HG03342 (cell line): ENCODE measurements at regions not wholly inside any gene's neighbourhood (a gene's known extent, or its start where the extent isn't known, plus 50 kb on each side); places are given as distances from the start of the nearest gene placed in this dataset.

Source experiments
- ATAC-seq: cut with Tn5 transposase; IDR thresholded peaks from one replicate; pipeline ENCODE4 v1.9.1; 2021; ENCODE audit warnings: mild to moderate bottlenecking, moderate library complexity; ENCODE audit not compliant: unreplicated experiment

DNA sequence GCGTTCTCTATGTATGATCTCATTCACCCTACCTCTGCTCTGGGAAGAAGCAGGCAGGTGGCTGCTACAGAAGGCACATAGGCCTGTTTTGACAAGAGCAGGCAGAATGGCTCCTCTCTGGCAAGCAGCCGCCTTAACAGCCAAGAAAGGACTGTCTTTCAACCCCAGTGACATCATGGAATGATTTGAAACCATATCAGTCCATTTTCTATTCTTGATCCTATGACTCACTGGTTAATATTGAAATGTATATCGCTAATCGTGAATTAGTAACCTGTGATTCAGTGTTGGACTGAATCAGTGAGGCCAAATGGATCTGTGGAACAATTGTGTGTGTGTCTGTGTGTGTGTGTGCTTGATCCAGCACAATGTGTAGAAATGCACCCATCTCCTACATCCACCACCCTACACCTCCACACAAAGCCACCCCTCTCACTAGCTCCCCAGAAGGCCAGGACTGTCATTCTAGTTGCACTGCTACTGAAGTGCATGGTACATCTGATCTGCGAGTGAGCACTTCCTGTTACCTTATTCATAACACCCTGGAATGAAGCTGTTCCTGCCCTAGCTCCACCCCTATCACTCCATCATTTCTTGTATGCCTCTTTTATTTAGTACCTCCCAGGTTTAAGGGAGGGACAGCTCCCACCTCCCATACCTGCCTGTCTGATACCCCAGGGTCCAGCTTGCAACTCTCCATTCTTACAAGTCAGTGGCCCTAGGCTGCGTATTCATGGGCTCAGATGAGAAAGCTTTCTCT, 460.0 kb downstream of the FOXO1 start:
- ATAC-seq: peak; percentile 57

DNA sequence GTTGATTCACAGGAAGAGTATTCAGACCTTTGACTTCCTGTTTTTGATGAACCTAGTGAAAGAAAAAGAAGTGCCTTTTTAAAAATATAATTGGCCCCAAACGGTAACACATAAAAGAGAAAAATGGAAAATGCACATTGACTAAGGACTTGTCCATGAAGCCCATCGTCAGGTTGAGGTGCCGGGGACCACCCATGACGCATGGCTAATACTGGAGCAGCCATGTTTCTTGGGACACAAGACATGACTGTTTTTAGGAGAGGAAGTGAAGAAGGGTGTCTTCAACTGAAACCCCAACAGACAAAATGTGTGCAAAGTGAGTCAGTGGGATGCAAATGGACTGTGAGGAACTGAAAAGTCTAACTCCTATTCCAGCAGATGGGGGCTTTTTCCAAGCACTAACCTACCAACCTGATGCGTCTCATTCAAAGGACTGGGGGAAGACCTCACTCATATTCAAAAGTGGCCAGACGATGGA, 459.4 kb downstream of the FOXO1 start:
- peak; percentile 71 for ATAC-seq

DNA sequence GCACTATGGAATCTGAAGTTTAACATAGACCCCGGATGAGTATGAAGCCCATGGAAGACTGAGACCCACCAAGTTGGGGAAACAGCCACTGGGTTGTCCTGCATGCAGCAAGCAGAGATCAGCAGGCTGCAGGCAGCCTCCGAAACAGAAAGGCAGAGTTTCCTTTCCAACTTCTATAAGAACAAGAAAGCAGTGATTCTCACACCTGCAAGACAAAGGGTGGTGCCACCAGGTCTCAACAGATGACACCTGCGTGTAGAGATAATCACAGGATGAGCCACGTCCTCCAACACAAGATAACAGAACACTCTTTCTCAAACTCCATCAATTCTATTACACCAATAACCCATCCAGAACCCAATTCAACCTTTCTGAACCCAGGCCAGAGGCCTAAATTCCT, 457.9 kb downstream of the FOXO1 start:
- ATAC-seq: no peak

DNA sequence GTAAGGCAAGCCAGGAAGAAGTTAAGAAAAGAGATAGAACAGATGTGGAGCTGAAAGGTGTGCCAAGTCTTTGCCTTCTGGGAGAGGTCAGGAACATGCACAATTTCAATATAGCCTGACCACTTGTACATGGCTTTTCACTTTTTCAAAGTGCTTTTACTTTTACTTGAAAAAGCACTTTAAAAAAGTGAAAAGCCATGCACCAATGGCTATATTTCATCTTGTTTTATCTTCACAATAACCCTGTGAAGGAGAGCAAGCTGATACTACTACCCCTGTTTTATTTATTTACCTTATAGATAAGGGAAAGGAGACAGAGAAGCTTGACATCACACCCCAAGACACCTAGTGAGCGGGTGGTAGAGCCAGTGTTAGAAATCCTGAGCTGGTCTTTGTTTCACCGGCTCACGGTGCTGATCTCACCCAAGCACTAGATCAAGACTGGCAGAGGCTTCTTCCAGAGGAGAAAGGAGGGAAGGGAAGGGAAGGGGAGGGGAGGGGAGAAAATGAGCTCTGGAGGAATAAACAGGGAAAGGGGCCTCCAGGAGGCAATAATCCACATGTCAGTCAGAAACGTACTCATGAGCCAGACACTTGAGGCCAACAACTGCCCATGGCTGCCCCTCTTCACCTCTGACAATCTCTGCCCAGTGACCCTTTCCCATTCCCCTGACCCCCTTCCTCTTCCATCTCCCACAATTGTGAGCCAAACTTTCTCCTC, 455.4 kb downstream of the FOXO1 start:
- no peak for ATAC-seq

DNA sequence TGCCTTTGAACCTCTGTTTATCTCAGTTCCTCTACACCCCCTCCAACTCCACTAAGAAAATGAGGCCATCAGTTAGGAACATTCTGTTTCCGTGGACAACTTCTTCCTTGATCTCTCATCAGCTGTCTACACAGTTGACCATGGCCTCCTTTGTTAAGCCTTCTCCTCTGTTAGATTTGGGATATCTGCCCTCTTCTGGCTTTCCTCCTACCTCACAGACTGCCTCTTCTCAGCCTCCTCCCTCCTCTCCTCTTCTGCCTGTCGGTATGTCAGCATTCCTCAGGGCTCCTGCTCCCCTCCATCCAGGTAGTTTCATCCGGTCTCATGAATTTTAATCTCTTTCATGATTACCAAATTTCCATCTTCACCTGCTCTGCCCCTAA, 454.9 kb downstream of the FOXO1 start:
- ATAC-seq: no peak

DNA sequence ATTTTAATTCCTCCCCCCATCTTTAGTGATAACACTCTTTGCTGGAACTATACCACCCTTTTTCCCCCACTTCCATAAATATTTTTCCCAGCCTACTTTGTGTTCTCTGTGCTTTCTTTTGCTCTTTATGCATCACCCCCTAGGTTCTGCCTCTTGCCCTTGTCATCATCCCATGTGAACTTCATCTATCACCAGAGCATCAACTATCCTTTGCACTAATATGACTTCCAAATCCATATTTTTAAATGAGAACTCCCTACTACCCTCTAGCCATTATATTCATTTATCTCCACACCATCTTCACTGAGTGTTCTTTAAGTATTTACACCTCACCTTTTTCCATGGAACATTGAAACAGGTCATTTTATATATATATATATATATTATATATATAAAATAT, 452.7 kb downstream of the FOXO1 start:
- ATAC-seq: no peak

DNA sequence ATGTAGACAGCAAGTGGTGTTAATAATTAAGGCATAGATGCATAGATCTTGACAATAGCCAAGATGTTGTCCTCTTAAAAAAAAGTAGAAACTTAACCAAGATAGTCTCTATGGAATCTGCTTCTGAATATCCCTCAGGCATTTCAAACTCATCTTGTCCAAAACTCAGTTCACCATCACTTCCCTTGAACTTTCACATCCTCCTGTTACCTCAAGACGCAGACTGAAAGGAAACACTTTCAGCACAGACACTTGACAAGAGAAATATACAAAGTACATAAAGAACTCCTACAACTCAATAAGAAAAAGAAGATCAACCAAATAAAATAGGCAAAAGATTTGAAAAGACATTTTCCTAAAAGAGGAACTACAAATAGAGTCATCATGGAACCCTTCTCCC, 451.1 kb downstream of the FOXO1 start:
- ATAC-seq: no peak

DNA sequence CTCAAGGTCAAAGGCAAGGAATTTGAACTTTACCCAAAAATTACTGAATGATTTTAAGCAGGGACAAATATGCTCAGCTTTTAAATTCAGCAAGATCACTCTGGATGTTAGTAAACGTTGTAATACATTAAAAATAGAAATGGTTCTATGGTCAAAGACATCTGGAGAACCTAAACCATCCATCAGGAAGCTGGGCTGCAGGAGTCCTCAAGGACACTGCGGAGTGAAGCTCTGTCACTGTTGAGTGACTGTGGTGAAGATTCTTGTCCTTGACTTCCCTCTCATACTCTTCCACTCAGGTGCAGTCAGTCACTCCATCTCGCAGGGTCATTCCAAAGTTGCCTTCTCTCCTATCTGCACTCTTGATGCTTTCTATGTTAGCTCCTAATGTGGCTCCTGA, 450.7 kb downstream of the FOXO1 start:
- ATAC-seq: no peak

DNA sequence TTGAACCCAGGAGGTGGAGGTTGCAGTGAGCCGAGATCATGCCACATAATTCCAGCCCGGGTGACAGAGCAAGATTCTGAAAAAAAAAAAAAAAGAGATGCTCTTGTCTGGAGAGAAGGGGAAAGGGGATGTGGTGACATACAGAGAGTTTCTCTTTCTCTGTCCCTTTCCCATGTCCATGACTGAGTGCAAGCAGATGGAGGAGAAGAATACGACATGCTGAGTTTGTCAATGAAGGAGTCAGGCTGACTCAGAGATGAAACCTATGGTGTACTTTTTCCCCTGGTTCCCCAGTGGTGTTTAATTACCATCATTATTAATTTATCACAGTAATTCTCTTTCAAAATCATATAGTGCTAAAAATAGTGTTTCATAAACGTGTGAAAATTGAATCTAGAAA, 448.8 kb downstream of the FOXO1 start:
- ATAC-seq: no peak

DNA sequence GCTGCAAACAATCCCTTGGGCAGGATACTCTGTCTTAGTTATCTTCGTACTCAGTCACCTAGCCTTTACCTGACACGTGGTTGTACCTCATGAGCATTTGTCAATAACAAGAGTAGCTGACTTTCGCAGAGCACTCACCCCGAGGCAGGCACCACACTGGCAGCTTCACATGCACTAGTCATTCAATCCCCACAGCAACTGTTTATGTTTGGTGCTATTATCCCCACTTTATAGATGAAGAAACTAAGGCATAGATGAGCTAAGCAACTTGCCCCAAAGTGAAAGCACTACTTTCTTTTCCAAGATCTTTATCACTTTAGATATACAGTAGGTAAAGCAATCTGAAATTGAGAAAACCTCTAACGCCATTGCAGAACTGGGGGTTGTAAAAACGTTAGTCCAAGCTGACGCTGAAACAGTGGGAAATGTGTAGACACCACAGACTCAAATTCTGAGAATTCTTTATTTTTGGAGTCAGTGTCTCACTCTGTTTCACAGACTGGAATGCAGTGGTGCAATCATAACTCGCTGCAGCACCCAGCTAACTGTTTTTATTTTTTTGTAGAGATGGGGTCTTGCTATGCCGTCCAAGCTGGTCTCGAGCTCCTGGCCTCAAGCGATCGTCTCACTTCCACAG, 446.0 kb downstream of the FOXO1 start:
- no peak for ATAC-seq

DNA sequence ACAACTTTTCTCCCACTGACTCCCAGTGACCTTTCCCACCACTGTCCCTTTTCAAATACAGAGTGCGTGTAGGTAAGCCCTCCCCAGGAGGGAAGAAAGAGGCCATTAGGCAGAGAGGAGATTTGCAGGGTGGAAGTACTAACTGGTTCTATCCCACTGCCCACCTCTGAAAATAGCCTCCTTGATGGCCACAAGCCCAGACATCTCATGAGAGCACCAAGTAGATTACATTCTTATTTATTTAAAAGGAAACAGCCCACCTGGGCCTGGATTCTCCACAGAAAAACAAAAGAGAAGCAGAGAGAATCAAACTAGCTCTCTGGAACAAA, 445.3 kb downstream of the FOXO1 start:
- no peak for ATAC-seq

DNA sequence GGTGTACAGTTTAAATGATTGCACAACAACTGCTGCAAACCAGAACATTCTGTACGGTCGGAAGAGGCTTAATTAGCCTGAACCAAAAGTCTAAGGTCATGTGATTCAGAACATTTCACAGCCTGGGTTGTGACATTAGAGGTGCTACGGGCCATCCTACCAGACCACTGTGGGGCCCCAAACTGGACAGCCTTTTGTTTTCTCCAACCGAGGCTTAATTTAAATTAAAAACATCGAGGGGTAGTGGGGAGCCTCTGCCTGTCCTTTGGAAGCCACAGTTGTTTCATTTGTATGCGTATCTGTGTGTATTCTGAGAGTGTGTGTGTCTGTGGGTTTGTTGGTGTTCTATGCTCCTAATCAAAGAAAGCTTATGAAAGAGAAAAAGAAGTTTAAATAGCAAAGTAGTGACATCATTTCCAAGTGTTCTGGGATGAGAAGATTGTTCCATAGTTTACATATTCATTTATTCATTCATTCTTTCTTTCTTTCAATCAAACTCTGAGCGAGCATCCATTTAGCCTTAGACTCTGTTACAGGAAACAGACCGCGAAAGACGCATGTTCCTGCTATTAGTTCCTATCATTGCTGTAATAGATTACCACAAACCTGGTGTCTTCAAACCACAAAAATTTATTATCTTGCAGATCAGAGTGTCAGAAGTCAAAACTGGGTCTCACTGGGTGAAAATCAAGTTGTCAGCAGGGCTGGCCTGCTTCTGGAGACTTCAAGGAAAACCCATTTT, 444.8 kb downstream of the FOXO1 start:
- no peak for ATAC-seq

DNA sequence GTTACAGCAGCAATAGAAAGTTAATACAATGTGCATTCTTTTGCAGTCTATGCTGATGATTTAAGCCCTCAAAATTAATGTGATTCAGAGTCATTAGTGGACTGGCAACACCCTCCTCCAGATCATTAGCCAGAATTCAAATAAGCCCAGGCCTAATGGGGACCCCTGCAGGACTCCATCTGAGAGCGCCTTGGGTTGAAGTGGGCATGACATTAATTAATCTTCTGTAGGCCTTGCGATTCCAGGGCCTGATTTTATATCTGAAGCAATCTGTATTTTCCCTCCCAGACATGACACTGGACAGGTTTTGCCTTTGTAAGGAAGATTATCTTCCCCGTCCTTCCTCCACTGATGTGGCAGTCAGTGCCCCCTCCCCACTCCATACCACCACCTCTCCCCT, 442.9 kb downstream of the FOXO1 start:
- no peak for ATAC-seq

DNA sequence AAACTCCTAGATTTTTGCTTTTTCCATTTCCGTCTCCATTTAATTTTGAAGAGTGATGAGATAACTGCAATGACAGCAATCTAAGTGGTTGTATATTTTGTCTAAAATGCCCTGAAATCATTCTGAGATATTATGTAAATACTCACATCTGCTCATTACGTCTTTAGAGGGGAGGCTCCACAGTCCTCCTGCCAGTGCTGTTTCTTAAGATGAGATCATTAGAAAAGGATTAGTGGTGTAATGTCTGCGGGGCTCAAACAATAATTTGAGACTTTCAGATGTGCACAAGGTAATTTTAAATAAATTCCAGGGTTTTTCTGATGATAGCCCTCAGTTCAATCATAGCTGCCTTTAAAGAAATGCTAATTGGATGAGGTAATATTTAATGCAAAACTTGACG, 437.9 kb downstream of the FOXO1 start:
- no peak for ATAC-seq

DNA sequence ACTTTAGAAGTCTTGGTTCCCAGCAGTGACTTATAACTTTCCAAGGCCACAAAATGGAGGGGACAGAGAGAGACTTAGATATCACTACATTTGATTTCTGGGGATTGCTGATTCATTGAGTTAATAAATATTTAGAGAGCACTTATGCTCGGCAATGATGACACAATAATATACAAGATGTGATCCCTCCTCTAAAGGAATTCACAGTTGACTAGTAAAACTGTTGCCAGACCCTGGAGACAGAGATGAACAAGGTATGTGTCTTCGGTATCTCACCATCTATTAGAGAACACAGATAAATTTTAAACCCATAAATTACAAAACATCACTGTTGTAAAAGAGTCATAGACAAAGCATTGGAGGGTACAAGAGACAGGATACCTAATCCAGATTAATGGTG, 437.5 kb downstream of the FOXO1 start:
- no peak for ATAC-seq

DNA sequence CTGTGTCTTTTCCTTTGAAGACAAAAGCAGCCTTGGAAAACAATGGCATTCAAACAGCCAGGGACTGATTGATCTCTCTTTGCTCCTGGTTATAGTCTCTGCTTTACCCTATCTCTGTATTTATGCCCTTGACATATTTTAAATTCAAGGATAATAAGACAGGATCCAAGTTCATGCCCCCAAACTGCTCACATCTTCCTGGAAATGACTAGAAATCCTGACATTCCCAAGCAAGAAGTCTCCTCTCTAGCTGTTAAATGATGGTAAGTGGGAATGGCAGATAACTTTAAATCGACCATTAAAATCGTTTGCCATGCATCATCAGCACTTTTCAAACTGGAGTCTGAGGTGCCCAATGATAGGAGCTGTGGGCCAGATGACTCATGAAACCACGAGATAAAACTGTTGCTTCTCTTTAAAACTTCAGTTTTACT, 435.6 kb downstream of the FOXO1 start:
- no peak for ATAC-seq

DNA sequence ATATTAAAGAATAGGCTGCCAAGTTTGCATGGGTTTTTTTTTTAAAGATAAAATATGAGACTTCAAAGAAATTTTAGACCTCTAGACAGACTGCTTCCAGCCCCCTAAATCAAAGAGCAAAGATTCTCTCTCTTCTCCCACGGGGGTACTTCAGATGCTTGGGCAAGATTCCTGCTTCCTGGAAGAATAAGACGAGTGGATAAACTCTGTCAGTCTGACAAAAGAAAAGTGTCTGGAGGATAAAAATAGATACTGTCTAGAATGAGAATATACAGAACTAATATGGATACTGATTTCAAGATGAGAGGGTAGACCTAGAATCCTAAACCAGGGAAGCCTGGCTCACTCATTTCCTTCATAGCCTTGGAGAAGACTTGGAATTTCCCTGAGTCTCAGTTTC, 435.1 kb downstream of the FOXO1 start:
- no peak for ATAC-seq

DNA sequence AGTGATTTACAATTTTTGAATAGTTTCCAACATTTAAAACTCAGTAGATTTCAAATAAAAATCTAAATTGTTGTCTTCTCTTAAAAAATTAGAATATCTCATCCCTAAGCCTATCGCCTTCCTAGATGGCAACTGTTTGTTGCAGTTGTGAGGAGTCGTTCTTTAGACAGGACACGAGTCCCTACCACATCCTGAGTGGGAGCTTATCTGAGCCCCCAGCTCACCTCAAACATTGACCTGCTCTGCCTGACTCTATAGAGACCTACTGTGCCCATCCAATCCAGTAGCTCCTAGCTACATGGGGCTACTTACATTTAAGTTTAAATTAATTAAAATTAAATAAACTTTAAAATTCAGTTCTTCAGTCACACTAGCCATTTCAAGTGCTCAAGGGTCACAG, 434.7 kb downstream of the FOXO1 start:
- ATAC-seq: no peak

DNA sequence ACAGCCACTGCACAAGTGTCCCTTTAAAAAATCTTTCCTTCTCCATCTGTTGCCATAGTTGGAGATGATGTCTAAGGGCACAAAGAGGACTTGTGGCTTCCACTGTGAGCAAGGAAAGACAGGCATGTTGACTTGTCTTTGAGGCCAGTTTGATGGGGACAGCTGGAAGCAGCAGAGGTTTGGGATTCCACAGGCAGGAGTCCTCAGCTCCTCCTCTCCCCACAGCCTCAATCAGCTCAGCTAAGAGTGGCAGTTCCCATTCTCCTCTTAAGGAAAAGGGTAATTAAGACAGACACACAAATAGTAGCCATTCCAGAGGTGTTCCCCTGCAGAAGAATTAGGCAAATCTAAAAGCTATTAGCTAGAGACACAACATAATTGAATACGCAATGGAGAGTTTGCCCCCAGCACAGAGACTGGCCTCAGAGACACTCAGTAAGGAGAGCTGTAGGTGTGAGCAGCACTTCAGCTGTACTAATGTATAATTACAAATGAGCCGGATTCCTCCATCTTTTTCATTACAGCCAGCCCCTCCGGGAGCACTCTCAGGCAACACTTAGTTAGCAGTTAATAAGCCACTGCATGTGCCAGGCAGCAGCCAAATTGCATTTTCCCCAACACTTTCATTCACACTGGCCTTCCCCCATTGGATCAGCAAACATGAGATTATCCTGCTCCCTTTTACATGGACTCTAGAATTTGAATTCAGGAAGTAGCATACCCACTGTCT, 434.0 kb downstream of the FOXO1 start:
- no peak for ATAC-seq

DNA sequence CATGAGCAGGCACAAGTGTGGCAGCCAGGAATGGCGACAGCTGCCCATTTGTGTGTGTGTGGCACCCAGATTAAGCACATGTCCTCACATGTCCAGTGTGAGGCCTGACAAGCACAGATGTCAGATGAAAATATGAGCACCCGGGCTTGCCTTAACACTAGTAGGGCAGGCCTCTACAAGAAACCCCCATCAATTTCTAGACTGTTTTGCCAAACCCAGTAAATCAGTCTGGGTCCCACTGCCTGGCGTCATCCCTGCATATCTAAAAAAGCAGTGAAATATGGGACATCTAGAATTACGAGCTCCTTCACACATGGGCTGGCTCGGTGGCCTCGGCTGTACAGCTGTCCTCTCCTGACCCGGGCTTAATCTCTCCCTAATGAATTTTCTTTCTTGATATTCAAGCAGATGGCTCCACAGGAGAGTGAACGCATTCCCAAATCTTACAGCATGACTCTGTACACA, 432.7 kb downstream of the FOXO1 start:
- ATAC-seq: no peak
